HG03196 (cell line): ENCODE measurements at regions not wholly inside any gene's neighbourhood (a gene's known extent, or its start where the extent isn't known, plus 50 kb on each side); places are given as distances from the start of the nearest gene placed in this dataset.

Experiments used
- ATAC-seq: cut with Tn5 transposase; IDR thresholded peaks from one replicate; pipeline ENCODE4 v1.9.1; 2021; ENCODE audit not compliant: unreplicated experiment

DNA sequence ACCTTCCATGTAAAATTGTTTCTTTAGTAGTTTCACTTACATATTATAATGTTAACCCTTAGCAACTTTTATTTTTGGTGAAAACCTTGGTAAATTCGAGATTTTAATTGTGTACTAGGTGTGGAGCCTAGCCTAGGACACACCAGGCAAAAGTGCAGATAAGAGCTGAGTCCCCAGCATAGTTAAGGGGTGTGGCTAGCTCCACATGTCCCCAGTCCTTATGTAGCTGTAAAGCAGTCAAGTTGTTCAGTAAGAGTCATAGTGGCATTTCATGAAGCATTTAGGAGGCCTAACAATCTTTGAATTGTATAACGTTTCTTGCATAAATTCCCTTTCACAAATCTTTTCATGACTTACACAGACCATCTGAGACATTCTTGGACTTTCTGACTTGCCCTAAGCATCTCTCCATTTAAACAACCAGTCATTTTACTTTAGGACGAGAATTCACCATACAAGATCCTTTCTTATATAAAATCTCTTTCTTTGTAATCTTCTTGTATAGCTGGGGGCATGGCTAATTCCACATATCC lies 53.8 kb upstream of the INHBA start:
- ATAC-seq = no peak

GRCh38 chr7:41755096-41755495 lies 52.2 kb upstream of the INHBA start:
- no peak for ATAC-seq

GRCh38 chr7:41754046-41754445 lies 51.2 kb upstream of the INHBA start:
- no peak for ATAC-seq
